B cell (primary cell): ENCODE measurements at regions not wholly inside any gene's neighbourhood (a gene's known extent, or its start where the extent isn't known, plus 50 kb on each side); places are given as distances from the start of the nearest gene placed in this dataset.

ENCODE experiments used
- CTCF ChIP-seq: fragments of 200-600 bp; IDR thresholded peaks from one replicate; pipeline ENCODE4 v1.8.0; 2022; ENCODE audit warnings: antibody characterized with exemption, mild to moderate bottlenecking
- EZH2 ChIP-seq: IDR thresholded peaks from 2 replicates; pipeline ENCODE4 v1.6.1; 2012; ENCODE audit warnings: borderline replicate concordance, low read depth, mild to moderate bottlenecking, moderate library complexity, low read length; ENCODE audit not compliant: insufficient read depth, poor library complexity, severe bottlenecking

- no peak for TF ChIP-seq CTCF
- TF ChIP-seq EZH2 = no peak
Measured at GRCh38 chrX:77299549-77299948, 147.6 kb upstream of the FGF16 start.
